Keratinocyte (primary cell): ENCODE measurements at regions not wholly inside any gene's neighbourhood (a gene's known extent, or its start where the extent isn't known, plus 50 kb on each side); places are given as distances from the start of the nearest gene placed in this dataset.

Experiments used
- DNase-seq: peaks from one replicate; pipeline ENCODE4 v3.0.0-alpha.2; 2011; ENCODE audit warnings: low read depth, missing footprints, low spot score
- FAIRE-seq: peaks from 2 replicates; lab custom pipeline; 2011; peaks lifted over from hg19 to GRCh38; lab: Jason Lieb, UNC
- H2AFZ ChIP-seq: 2 replicates; pipeline ENCODE4 v1.6.0; 2012; ENCODE audit warnings: low read length, control low read depth, inconsistent platforms; ENCODE audit not compliant: control insufficient read depth
- H3K27ac ChIP-seq: 2 replicates; pipeline ENCODE4 v1.5.1; 2011; ENCODE audit warnings: low read length; ENCODE audit not compliant: control insufficient read depth, insufficient read depth
- H3K27me3 ChIP-seq: 3 replicates; pipeline ENCODE4 v1.6.0; 2011; ENCODE audit warnings: low read length; ENCODE audit not compliant: control insufficient read depth, insufficient read depth; ENCODE audit errors: extremely low read depth
- H3K36me3 ChIP-seq, 2 experiments: 2 replicates in 1 of 2; 3 replicates in 1 of 2; pipeline ENCODE4 v1.5.1; 2011; ENCODE audit warnings: low read length in 2 of 2, mild to moderate bottlenecking in 1 of 2; ENCODE audit not compliant: control insufficient read depth in 2 of 2, insufficient read depth in 2 of 2; ENCODE audit errors: extremely low read depth in 1 of 2
- H3K4me1 ChIP-seq: 3 replicates; pipeline ENCODE4 v1.5.1; 2011; ENCODE audit warnings: low read length; ENCODE audit not compliant: control insufficient read depth, insufficient read depth; ENCODE audit errors: extremely low read depth
- H3K4me2 ChIP-seq: 3 replicates; pipeline ENCODE4 v1.6.0; 2011; ENCODE audit warnings: low read depth, low read length; ENCODE audit not compliant: control insufficient read depth, insufficient read depth; ENCODE audit errors: extremely low read depth
- H3K4me3 ChIP-seq, 3 experiments: fragments of 200-600 bp in 1 of 3; sonication (generic) in 1 of 3; 2 replicates in 2 of 3; 3 replicates in 1 of 3; pipeline ENCODE4 v1.5.1; 2011 to 2016; ENCODE audit warnings: low read length in 3 of 3, mild to moderate bottlenecking in 3 of 3, control low read depth in 2 of 3, inconsistent platforms in 1 of 3, low read depth in 1 of 3, mixed read lengths in 1 of 3, mixed run types in 1 of 3, moderate library complexity in 1 of 3; ENCODE audit not compliant: control insufficient read depth in 2 of 3, insufficient read depth in 2 of 3; ENCODE audit errors: extremely low read depth in 1 of 3
- H3K79me2 ChIP-seq: 2 replicates; pipeline ENCODE4 v1.6.0; 2012; ENCODE audit warnings: low read length; ENCODE audit not compliant: control insufficient read depth, insufficient read depth
- H3K9ac ChIP-seq: 3 replicates; pipeline ENCODE4 v1.6.0; 2011; ENCODE audit warnings: low read length; ENCODE audit not compliant: control insufficient read depth, insufficient read depth; ENCODE audit errors: extremely low read depth
- H3K9me1 ChIP-seq: 3 replicates; pipeline ENCODE4 v1.6.0; 2011; ENCODE audit warnings: low read length; ENCODE audit not compliant: control insufficient read depth, insufficient read depth; ENCODE audit errors: extremely low read depth
- H3K9me3 ChIP-seq: 2 replicates; pipeline ENCODE4 v1.5.1; 2012; ENCODE audit warnings: low read depth, low read length; ENCODE audit not compliant: control insufficient read depth
- H4K20me1 ChIP-seq: 3 replicates; pipeline ENCODE4 v1.6.0; 2011; ENCODE audit warnings: low read length; ENCODE audit not compliant: control insufficient read depth, insufficient read depth; ENCODE audit errors: extremely low read depth
- EZH2 ChIP-seq: IDR thresholded peaks from one replicate; pipeline ENCODE4 v1.6.1; 2012; ENCODE audit warnings: inconsistent platforms, mild to moderate bottlenecking, low read length, moderate library complexity
- dilution Hi-C: fragments of 300-500 bp; cut with MboI; formaldehyde crosslinking; loops from one replicate; pipeline ENCODE4 v1.7.0; 2020; ENCODE audit warnings: low sequenced_read_pairs; ENCODE audit not compliant: extremely low pct_ligation_motif_present
- TF ChIP-seq, protein P1 (sequence below), 3 experiments: IDR thresholded peaks in 1 of 3; conservative IDR thresholded peaks in 1 of 3; optimal IDR thresholded peaks in 1 of 3; 2 replicates in 2 of 3; 3 replicates in 1 of 3; pipeline versions ENCODE3 to v1.5.1; 2011; ENCODE audit warnings: low read length in 3 of 3, mild to moderate bottlenecking in 3 of 3, moderate library complexity in 2 of 3, control low read depth in 1 of 3, inconsistent platforms in 1 of 3; ENCODE audit not compliant: insufficient read depth in 2 of 3; ENCODE audit errors: extremely low read depth in 1 of 3

- TF ChIP-seq, protein P1, sequence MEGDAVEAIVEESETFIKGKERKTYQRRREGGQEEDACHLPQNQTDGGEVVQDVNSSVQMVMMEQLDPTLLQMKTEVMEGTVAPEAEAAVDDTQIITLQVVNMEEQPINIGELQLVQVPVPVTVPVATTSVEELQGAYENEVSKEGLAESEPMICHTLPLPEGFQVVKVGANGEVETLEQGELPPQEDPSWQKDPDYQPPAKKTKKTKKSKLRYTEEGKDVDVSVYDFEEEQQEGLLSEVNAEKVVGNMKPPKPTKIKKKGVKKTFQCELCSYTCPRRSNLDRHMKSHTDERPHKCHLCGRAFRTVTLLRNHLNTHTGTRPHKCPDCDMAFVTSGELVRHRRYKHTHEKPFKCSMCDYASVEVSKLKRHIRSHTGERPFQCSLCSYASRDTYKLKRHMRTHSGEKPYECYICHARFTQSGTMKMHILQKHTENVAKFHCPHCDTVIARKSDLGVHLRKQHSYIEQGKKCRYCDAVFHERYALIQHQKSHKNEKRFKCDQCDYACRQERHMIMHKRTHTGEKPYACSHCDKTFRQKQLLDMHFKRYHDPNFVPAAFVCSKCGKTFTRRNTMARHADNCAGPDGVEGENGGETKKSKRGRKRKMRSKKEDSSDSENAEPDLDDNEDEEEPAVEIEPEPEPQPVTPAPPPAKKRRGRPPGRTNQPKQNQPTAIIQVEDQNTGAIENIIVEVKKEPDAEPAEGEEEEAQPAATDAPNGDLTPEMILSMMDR (optimal IDR thresholded peaks at IDR 0.05 in 1 of 3, IDR thresholded peaks at IDR 0.05 in 1 of 3, conservative IDR thresholded peaks at IDR 0.05 in 1 of 3; ENCODE audit: extremely low read depth in 1 of 3, insufficient read depth in 2 of 3, low read length in 3 of 3) = no peak
- TF ChIP-seq EZH2 = no peak
- Histone ChIP-seq H2AFZ (no peak overlapping the region), H3K27me3 (no peaks in the 10 kb centered on the region), H3K4me1 (peaks cover 20% of the 10 kb centered on the region), H3K9ac (no peak overlapping the region), H3K4me2 (no peak overlapping the region), H3K36me3 (no peaks in the 10 kb centered on the region), H4K20me1 (no peaks in the 10 kb centered on the region), H3K9me1 (no peaks in the 10 kb centered on the region), H3K9me3 (no peaks in the 10 kb centered on the region), H3K27ac (no peak overlapping the region), H3K4me3 (no peak overlapping the region), H3K79me2 (no peaks in the 10 kb centered on the region)
- FAIRE-seq (no peak), DNase-seq (no peak)
- dilution Hi-C loops = no loop called here
These were observed 161.2 kb downstream of the VEGFA start for GRCh38 chr6:43931201-43931600.

DNA sequence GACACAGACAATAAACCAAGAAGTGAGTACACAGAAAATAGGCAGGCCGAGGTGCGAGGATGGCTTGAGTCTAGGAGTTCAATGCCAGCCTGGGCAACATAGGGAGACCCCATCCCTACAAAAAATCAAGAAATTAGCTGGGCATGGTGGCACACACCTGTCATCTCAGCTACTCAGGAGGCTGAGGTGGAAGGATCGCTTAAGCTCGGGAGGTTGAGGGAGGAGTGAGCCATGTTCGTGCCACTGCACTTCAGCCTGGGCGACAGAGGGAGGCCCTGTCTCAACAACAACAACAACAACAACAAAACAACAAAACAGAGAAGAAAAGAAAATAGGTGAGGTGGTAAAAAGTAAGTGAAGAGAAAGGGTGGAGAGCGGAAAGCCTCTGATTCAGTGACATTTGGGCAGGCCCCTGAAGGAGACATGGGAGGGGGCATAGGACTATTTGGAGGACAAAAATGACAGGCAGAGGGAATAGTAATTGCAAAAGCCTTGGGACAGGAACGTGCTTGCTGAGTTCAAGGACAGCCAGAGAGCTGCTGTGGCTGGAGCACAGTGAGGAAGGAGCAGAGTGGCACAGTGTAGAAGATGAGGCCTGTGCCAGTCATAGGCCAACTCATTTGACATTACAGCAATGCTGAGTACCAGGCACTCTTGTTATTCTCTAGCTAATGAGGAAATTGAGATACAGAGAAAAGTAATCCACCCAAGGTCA is 160.6 kb downstream of the VEGFA start:
- H4K20me1 ChIP-seq = no peaks in the 10 kb centered on the region

More for the DNA sequence above, 160.6 kb downstream of the VEGFA start:
- Histone ChIP-seq H3K9me3 (no peaks in the 10 kb centered on the region), H3K4me1 (peaks cover 22% of the 10 kb centered on the region), H3K9me1 (no peaks in the 10 kb centered on the region), H2AFZ (no peak overlapping the region), H3K79me2 (no peaks in the 10 kb centered on the region), H3K27me3 (no peaks in the 10 kb centered on the region), H3K36me3 (no peaks in the 10 kb centered on the region), H3K4me2 (no peak overlapping the region), H3K4me3 (no peak overlapping the region), H3K9ac (no peak overlapping the region), H3K27ac (no peak overlapping the region)
- dilution Hi-C loops = no loop called here
- TF ChIP-seq, protein P1 (optimal IDR thresholded peaks at IDR 0.05 in 1 of 3, IDR thresholded peaks at IDR 0.05 in 1 of 3, conservative IDR thresholded peaks at IDR 0.05 in 1 of 3; ENCODE audit: extremely low read depth in 1 of 3, insufficient read depth in 2 of 3, low read length in 3 of 3) = no peak
- TF ChIP-seq EZH2 = no peak
- FAIRE-seq = no peak
- DNase-seq = no peak
